Neural cell (in vitro differentiated cells): ENCODE measurements at regions not wholly inside any gene's neighbourhood (a gene's known extent, or its start where the extent isn't known, plus 50 kb on each side); places are given as distances from the start of the nearest gene placed in this dataset.

Experiments used
- CTCF ChIP-seq: fragments of 450-650 bp; IDR thresholded peaks from 2 replicates; pipeline ENCODE4 v1.5.1; 2014; ENCODE audit warnings: antibody characterized with exemption, mild to moderate bottlenecking, moderate library complexity; ENCODE audit not compliant: poor library complexity, severe bottlenecking
- EZH2 ChIP-seq: fragments of 200-600, 300-800 bp; shearing (Covaris generic), sonication (generic); IDR thresholded peaks from 2 replicates; pipeline ENCODE4 v1.6.1; 2014; ENCODE audit warnings: antibody characterized with exemption, low read length, borderline replicate concordance, mild to moderate bottlenecking; ENCODE audit not compliant: insufficient read depth, poor library complexity, severe bottlenecking
- POLR2AphosphoS5 ChIP-seq: IDR thresholded peaks from 2 replicates; pipeline ENCODE4 v1.6.1; 2012
- REST ChIP-seq: IDR thresholded peaks from 2 replicates; pipeline ENCODE4 v1.6.1; 2012; ENCODE audit warnings: borderline replicate concordance
- SMC3 ChIP-seq: fragments of 450-650 bp; conservative IDR thresholded peaks from 2 replicates; pipeline ENCODE4 v1.6.1; 2014; ENCODE audit warnings: antibody characterized with exemption, mild to moderate bottlenecking, moderate library complexity; ENCODE audit not compliant: poor library complexity

- TF ChIP-seq CTCF, result no peak
- no peak for TF ChIP-seq POLR2AphosphoS5
- no peak for TF ChIP-seq SMC3
- no peak for TF ChIP-seq REST
- no peak for TF ChIP-seq EZH2
Observed at GRCh38 chr4:174111422-174111821, 172.0 kb downstream of the FBXO8 start.
